ENCODE measurements at regions not wholly inside any gene's neighbourhood (a gene's known extent, or its start where the extent isn't known, plus 50 kb on each side); places are given as distances from the start of the nearest gene placed in this dataset.

GRCh38 chr9:89549031-89549644 is 51.2 kb upstream of the SEMA4D start:
- TF ChIP-seq REST (IDR thresholded peaks at IDR 0.05; ENCODE audit: low read depth, low read length) (no peak), TAF1 (IDR thresholded peaks at IDR 0.05; ENCODE audit: borderline replicate concordance, low read depth, low read length) (no peak), MXI1 (IDR thresholded peaks at IDR 0.05; ENCODE audit: low read depth, low read length) (no peak), CTCF (IDR thresholded peaks at IDR 0.05) (peak; percentile 86), ZBTB33 (IDR thresholded peaks at IDR 0.05; ENCODE audit: borderline replicate concordance, low read depth) (no peak)

All from SK-N-SH (cell line).